AG04449 (cell line): ENCODE measurements at regions not wholly inside any gene's neighbourhood (a gene's known extent, or its start where the extent isn't known, plus 50 kb on each side); places are given as distances from the start of the nearest gene placed in this dataset.

Experiments used
- CTCF ChIA-PET: fragments of 350-600 bp; formaldehyde crosslinking; extraction: SDS; loops from one replicate; lab custom pipeline; 2021; ENCODE audit warnings: antibody characterized with exemption; lab: Yijun Ruan, JAX
- POLR2A ChIA-PET: fragments of 400-600, 350-600 bp; formaldehyde crosslinking; extraction: SDS; loops from one replicate; lab custom pipeline; 2020; ENCODE audit warnings: antibody characterized with exemption, inconsistent platforms; lab: Yijun Ruan, JAX
- DNase-seq: peaks from one replicate; pipeline ENCODE4 v3.0.0-alpha.2; 2010; ENCODE audit warnings: low read depth, low spot score
- H3K4me3 ChIP-seq: 2 replicates; pipeline ENCODE4 v1.5.1; 2011; ENCODE audit warnings: low read depth, mild to moderate bottlenecking, control low read depth, low read length
- TF ChIP-seq, protein P1 (sequence below): IDR thresholded peaks from one replicate; pipeline ENCODE4 v1.5.1; 2011; ENCODE audit warnings: mild to moderate bottlenecking, moderate library complexity, low read length, control low read depth, inconsistent platforms; ENCODE audit not compliant: insufficient read depth; ENCODE audit errors: missing control alignments

DNA sequence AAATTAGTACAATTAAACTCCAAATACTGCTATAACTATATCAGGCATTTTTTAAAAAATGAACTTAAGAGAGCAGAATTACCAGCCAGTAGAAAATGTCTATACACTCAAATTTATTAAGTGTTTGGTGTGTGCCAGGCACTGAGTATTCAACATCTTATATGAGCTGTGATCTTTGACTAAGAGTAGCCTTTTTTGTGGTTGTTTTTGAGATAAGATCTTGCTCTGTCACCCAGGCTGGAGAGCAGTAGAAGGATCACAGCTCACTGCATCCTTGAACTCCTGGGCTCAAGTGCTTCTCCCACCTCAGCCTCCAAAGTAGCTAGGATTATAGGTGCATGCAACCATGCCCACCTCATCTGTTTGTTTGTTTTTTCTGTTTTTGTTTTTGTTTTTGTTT, 102.5 kb upstream of the CELF2 start:
- ChIA-PET CTCF (no interaction called here), POLR2A (no interaction called here)
- no peak for DNase-seq
- no peak overlapping the region for H3K4me3 ChIP-seq
- TF ChIP-seq, protein P1, sequence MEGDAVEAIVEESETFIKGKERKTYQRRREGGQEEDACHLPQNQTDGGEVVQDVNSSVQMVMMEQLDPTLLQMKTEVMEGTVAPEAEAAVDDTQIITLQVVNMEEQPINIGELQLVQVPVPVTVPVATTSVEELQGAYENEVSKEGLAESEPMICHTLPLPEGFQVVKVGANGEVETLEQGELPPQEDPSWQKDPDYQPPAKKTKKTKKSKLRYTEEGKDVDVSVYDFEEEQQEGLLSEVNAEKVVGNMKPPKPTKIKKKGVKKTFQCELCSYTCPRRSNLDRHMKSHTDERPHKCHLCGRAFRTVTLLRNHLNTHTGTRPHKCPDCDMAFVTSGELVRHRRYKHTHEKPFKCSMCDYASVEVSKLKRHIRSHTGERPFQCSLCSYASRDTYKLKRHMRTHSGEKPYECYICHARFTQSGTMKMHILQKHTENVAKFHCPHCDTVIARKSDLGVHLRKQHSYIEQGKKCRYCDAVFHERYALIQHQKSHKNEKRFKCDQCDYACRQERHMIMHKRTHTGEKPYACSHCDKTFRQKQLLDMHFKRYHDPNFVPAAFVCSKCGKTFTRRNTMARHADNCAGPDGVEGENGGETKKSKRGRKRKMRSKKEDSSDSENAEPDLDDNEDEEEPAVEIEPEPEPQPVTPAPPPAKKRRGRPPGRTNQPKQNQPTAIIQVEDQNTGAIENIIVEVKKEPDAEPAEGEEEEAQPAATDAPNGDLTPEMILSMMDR = no peak

DNA sequence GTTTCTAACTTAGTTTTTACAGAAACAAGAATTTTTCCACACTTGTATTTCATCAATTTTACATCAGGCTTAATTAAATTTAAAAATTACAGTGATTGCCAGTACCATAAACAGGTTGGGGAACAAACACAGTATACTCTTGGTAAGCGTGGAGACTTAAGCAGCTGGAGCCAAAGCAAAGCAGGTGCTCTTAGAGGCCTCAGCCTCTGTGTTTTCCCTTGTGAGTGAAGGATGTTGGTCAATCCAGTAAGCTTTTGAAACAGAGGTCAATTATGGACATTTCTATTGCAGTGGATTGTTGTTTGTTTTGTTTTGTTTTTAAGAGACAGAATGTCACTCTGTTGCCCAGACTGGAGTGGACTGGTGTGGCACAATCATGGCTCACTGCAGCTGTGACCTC, 100.6 kb upstream of the CELF2 start:
- no peak for DNase-seq
- ChIA-PET POLR2A (no interaction called here), CTCF (no interaction called here)
- no peak overlapping the region for H3K4me3 ChIP-seq
- TF ChIP-seq, protein P1 = no peak

DNA sequence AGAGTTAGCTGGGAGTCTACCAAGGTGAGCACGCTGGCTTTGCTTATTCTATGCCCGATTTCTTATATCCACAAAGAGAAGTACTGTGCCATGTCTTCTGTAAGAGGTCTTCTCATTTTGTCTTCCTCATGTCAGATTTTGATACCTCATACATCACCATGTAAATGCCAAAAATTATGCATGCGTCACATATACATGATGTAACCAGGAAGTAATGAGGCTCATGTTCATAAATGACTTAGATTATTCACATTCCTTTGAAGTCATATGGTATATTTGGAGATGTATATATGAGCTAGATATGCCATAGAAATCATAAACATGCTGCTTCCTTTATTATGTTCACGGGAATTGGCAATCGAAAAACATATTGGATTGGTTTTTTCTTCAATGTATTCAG, 97.7 kb upstream of the CELF2 start:
- H3K4me3 ChIP-seq = no peak overlapping the region
- TF ChIP-seq, protein P1 = no peak
- POLR2A ChIA-PET = no interaction called here
- no peak for DNase-seq
- CTCF ChIA-PET = no interaction called here

DNA sequence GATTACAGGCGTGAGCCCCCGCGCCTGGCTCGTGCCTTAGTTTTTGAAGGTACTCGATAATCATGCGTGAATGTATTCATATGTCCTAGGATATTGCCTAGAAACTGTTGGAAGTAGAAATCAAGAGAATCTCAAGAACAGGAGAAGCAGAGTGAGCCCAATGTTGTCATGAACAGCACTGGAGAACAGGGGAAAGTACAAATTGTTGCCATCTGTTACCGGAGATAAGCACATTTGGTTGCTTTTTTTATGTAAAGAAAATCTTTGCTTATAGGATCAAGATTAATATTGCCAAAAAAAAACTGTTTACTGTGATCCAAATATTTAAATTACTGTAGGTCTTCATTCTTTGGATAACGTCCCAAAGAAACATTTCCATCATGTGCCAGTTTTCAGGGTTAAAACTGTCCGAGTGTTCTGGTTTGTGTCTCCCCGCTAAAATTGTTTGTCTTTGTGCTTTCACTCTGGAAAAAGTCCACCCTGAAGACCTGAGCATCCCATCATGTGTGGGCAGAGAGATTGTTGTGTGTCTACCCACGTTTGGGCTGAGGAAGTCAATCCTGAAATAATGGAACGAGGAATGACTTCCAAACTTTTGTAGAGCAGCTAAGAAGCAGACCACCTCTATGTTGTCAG, 95.7 kb upstream of the CELF2 start:
- no peak overlapping the region for H3K4me3 ChIP-seq
- TF ChIP-seq, protein P1 = no peak
- DNase-seq = no peak
- POLR2A ChIA-PET = no interaction called here
- CTCF ChIA-PET = no interaction called here

DNA sequence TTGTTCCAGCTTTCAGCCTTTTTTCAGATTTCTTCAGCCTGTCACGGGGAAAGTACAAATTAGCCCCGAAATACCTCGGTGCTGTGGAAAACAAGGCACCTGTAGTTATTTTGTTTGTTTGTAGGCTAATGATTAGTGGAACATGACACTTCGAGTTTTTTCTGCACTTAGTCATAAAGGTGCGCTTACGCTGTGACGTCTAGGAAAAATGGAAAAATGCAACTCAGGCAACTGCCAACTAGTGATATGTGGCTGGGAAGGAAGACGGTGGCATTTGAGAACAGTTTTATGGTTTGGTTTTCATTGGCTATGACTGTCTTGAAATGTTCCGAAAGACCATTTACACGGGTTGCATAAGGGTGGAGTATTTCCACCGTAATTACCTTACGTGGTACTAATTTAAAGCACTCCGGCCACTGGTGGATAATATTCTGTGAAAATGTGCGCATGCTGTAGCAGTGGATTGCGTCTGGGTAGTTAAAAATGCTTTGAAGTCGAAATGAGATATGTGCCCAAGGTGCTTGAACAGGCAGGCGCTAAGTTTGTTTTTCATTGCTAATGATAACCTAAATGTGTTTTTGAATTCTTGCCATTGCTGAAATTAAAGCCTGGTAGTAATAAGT, 94.5 kb upstream of the CELF2 start:
- POLR2A ChIA-PET = no interaction called here
- TF ChIP-seq, protein P1 = no peak

DNA sequence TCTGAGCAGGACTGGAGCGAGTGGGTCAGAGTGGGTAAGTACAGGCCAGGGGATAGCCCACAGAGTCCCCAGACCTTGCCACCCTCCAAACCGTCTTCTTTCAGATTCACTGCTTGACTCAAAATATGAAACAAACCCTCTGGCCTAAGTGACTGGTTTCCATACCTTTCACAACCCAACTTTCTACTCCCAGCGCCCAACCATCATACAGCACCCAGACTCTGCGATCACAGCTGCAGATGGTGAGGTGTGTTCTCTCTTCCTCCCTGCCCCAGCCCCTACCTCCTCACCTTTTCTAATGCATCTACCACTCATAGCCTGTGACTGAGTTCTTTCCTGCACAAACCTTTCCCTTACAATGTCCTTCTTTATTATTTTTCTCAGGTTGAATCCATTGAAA, 92.0 kb upstream of the CELF2 start:
- no peak for DNase-seq
- POLR2A ChIA-PET = no interaction called here
- no peak overlapping the region for H3K4me3 ChIP-seq
- TF ChIP-seq, protein P1 = no peak
- CTCF ChIA-PET = no interaction called here

More for the DNA sequence above, 94.5 kb upstream of the CELF2 start:
- H3K4me3 ChIP-seq = no peak overlapping the region
- DNase-seq = no peak
- CTCF ChIA-PET = no interaction called here
